HepG2 (cell line): ENCODE measurements at regions not wholly inside any gene's neighbourhood (a gene's known extent, or its start where the extent isn't known, plus 50 kb on each side); places are given as distances from the start of the nearest gene placed in this dataset.

Source experiments
- FOXP1 ChIP-seq, 2 experiments: fragments of 450-650 bp in 1 of 2; IDR thresholded peaks; 2 replicates each; pipeline ENCODE4 v1.6.1; 2017 to 2018; ENCODE audit warnings: antibody characterized with exemption in 1 of 2
- IKZF1 ChIP-seq: fragments of 450-650 bp; IDR thresholded peaks from 2 replicates; pipeline ENCODE4 v1.7.1; 2016
- RBFOX2 ChIP-seq: fragments of 200-400 bp; formaldehyde crosslinking; IDR thresholded peaks from 2 replicates; pipeline ENCODE4 v1.6.1; 2017; ENCODE audit warnings: low read depth, mild to moderate bottlenecking, low read length
- SIX4 ChIP-seq: sonication (generic); formaldehyde crosslinking; IDR thresholded peaks from 2 replicates; pipeline ENCODE4 v1.4.0; 2020; ENCODE audit warnings: missing genetic modification reagents
- TARDBP ChIP-seq: sonication (generic); formaldehyde crosslinking; IDR thresholded peaks from 2 replicates; pipeline ENCODE4 v1.8.0; 2022; ENCODE audit warnings: mild to moderate bottlenecking, missing genetic modification reagents
- THAP7 ChIP-seq: sonication (generic); formaldehyde crosslinking; IDR thresholded peaks from 2 replicates; pipeline ENCODE4 v1.8.1; 2023; ENCODE audit warnings: mild to moderate bottlenecking, missing genetic modification reagents
- TOE1 ChIP-seq: sonication (generic); formaldehyde crosslinking; IDR thresholded peaks from 2 replicates; pipeline ENCODE4 v1.4.0; 2020; ENCODE audit warnings: mild to moderate bottlenecking, missing genetic modification reagents
- ZNF280D ChIP-seq: sonication (generic); formaldehyde crosslinking; IDR thresholded peaks from 2 replicates; pipeline ENCODE4 v1.5.1; 2020; ENCODE audit warnings: mild to moderate bottlenecking, missing genetic modification reagents
- ZZZ3 ChIP-seq: sonication (generic); formaldehyde crosslinking; IDR thresholded peaks from 2 replicates; pipeline ENCODE4 v1.4.0; 2020; ENCODE audit warnings: missing genetic modification reagents, mild to moderate bottlenecking, borderline replicate concordance
- TF ChIP-seq, protein P1 (sequence below): sonication (generic); formaldehyde crosslinking; IDR thresholded peaks from 2 replicates; pipeline ENCODE4 v1.4.0; 2020; ENCODE audit warnings: low read depth, mild to moderate bottlenecking, missing genetic modification reagents
- TF ChIP-seq, protein P2 (sequence below): sonication (generic); formaldehyde crosslinking; IDR thresholded peaks from 2 replicates; pipeline ENCODE4 v1.4.0; 2020; ENCODE audit warnings: missing genetic modification reagents

DNA sequence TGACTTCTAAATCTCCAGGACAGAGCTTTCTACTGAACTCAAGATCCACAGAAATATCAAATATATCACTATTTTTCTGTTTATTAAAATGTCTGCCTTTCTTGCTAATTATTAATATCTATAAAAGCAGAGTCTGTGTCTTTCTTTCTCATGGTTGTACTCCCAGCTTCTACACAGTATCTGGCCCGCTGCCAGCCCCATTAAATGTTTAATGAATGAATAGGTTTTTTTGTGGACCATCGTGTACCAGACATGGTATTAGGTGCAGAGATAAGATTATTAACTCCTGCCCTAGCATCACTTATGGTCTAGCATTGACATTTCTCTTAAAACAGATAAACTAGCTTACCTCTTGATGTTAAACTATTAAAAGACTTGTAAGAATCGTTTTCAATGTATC, 111.4 kb upstream of the RBMS3 start (continued):
- TF ChIP-seq RBFOX2 (no peak), ZZZ3 (no peak), THAP7 (CRISPR knock-in tag) (no peak), ZNF280D (no peak), TOE1 (CRISPR knock-in tag) (no peak), SIX4 (CRISPR knock-in tag) (no peak), TARDBP (CRISPR knock-in tag) (no peak), FOXP1 (IDR thresholded peaks at IDR 0.05) (no peak), FOXP1 (CRISPR knock-in tag; IDR thresholded peaks at IDR 0.05) (no peak), IKZF1 (no peak)
- TF ChIP-seq, protein P1, sequence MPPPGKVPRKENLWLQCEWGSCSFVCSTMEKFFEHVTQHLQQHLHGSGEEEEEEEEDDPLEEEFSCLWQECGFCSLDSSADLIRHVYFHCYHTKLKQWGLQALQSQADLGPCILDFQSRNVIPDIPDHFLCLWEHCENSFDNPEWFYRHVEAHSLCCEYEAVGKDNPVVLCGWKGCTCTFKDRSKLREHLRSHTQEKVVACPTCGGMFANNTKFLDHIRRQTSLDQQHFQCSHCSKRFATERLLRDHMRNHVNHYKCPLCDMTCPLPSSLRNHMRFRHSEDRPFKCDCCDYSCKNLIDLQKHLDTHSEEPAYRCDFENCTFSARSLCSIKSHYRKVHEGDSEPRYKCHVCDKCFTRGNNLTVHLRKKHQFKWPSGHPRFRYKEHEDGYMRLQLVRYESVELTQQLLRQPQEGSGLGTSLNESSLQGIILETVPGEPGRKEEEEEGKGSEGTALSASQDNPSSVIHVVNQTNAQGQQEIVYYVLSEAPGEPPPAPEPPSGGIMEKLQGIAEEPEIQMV (CRISPR knock-in tag): no peak
- TF ChIP-seq, protein P2, sequence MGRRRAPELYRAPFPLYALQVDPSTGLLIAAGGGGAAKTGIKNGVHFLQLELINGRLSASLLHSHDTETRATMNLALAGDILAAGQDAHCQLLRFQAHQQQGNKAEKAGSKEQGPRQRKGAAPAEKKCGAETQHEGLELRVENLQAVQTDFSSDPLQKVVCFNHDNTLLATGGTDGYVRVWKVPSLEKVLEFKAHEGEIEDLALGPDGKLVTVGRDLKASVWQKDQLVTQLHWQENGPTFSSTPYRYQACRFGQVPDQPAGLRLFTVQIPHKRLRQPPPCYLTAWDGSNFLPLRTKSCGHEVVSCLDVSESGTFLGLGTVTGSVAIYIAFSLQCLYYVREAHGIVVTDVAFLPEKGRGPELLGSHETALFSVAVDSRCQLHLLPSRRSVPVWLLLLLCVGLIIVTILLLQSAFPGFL (CRISPR knock-in tag): no peak
